GM23338 (cell line): ENCODE measurements at regions not wholly inside any gene's neighbourhood (a gene's known extent, or its start where the extent isn't known, plus 50 kb on each side); places are given as distances from the start of the nearest gene placed in this dataset.

Source experiments
- ATAC-seq: fragments of 200-7000 bp; cut with Tn5 transposase; 3 replicates; pipeline ENCODE4 v1.9.1; 2020
- DNase-seq: peaks from one replicate; pipeline ENCODE4 v3.0.0-alpha.2; 2015; ENCODE audit warnings: low spot score
- H2AFZ ChIP-seq: fragments of 200-600 bp; sonication (generic); 2 replicates; pipeline ENCODE4 v1.8.0; 2016; ENCODE audit warnings: antibody characterized with exemption, mild to moderate bottlenecking, moderate library complexity
- H3F3A ChIP-seq: fragments of 200-600 bp; sonication (generic); replicated peaks from 2 replicates; pipeline ENCODE4 v1.8.0; 2017; ENCODE audit warnings: antibody characterized with exemption, mixed run types, low read depth
- H3K27ac ChIP-seq: fragments of 200-600 bp; sonication (generic); 2 replicates; pipeline ENCODE4 v1.6.1; 2016; ENCODE audit warnings: low read depth
- H3K27me3 ChIP-seq: fragments of 200-600 bp; sonication (generic); 2 replicates; pipeline ENCODE4 v1.8.0; 2016; ENCODE audit warnings: mild to moderate bottlenecking, mixed run types, moderate library complexity; ENCODE audit not compliant: insufficient read depth
- H3K36me3 ChIP-seq: fragments of 200-600 bp; sonication (generic); 2 replicates; pipeline ENCODE4 v1.8.0; 2016; ENCODE audit warnings: mild to moderate bottlenecking; ENCODE audit not compliant: insufficient read depth
- H3K4me1 ChIP-seq: fragments of 200-600 bp; sonication (generic); 2 replicates; pipeline ENCODE4 v1.8.0; 2016; ENCODE audit warnings: mild to moderate bottlenecking, moderate library complexity; ENCODE audit not compliant: insufficient read depth
- H3K4me2 ChIP-seq: fragments of 200-600 bp; sonication (generic); 2 replicates; pipeline ENCODE4 v1.7.1; 2017; ENCODE audit warnings: mixed run types
- H3K4me3 ChIP-seq: fragments of 200-600 bp; sonication (generic); 2 replicates; pipeline ENCODE4 v1.6.1; 2016; ENCODE audit warnings: mixed run types
- H3K79me2 ChIP-seq: fragments of 200-600 bp; sonication (generic); replicated peaks from 2 replicates; pipeline ENCODE4 v1.8.0; 2017; ENCODE audit warnings: mild to moderate bottlenecking; ENCODE audit not compliant: insufficient read depth
- H3K9me2 ChIP-seq: fragments of 200-600 bp; sonication (generic); 2 replicates; pipeline ENCODE4 v1.8.0; 2017; ENCODE audit not compliant: insufficient read depth
- H4K20me1 ChIP-seq: fragments of 200-600 bp; sonication (generic); replicated peaks from 2 replicates; pipeline ENCODE4 v1.8.0; 2017; ENCODE audit warnings: mild to moderate bottlenecking; ENCODE audit not compliant: insufficient read depth
- H3K27ac Mint-ChIP-seq: 2 replicates; pipeline ENCODE4 v1.8.0; 2020; ENCODE audit warnings: inconsistent platforms, mild to moderate bottlenecking, moderate library complexity, mixed read lengths
- H3K27me3 Mint-ChIP-seq: 3 replicates; pipeline ENCODE4 v1.8.0; 2022; ENCODE audit warnings: low read depth, mild to moderate bottlenecking, moderate library complexity, mixed read lengths, inconsistent platforms; ENCODE audit not compliant: insufficient read depth, poor library complexity
- H3K36me3 Mint-ChIP-seq: 3 replicates; pipeline ENCODE4 v1.8.0; 2021; ENCODE audit warnings: low read depth, mild to moderate bottlenecking, inconsistent platforms, moderate library complexity, mixed read lengths
- H3K4me1 Mint-ChIP-seq: 3 replicates; pipeline ENCODE4 v1.8.0; 2020; ENCODE audit warnings: mild to moderate bottlenecking, inconsistent platforms, mixed read lengths
- H3K4me3 Mint-ChIP-seq: 3 replicates; pipeline ENCODE4 v1.8.0; 2021; ENCODE audit warnings: moderate library complexity, mild to moderate bottlenecking, inconsistent platforms, mixed read lengths
- H3K9me3 Mint-ChIP-seq: 3 replicates; pipeline ENCODE4 v1.8.0; 2020; ENCODE audit warnings: moderate library complexity, mild to moderate bottlenecking, inconsistent platforms, mixed read lengths
- CTCF ChIP-seq, 2 experiments: fragments of 200-600 bp in 1 of 2; sonication (generic) in 1 of 2; conservative IDR thresholded peaks; 2 replicates each; pipeline versions ENCODE4 v1.5.1 to v1.6.1; 2016 to 2017; ENCODE audit warnings: antibody characterized with exemption in 2 of 2, low read depth in 2 of 2, mild to moderate bottlenecking in 2 of 2, moderate library complexity in 1 of 2
- EZH2 ChIP-seq: fragments of 200-600 bp; sonication (generic); IDR thresholded peaks from one replicate; pipeline ENCODE4 v1.8.0; 2017; ENCODE audit warnings: antibody characterized with exemption, mild to moderate bottlenecking, low read depth; ENCODE audit not compliant: unreplicated experiment
- NANOG ChIP-seq: IDR thresholded peaks from 2 replicates; pipeline ENCODE4 v1.6.1; 2016; ENCODE audit warnings: antibody characterized with exemption, borderline replicate concordance
- POLR2AphosphoS5 ChIP-seq: IDR thresholded peaks from 2 replicates; pipeline ENCODE4 v1.6.1; 2016; ENCODE audit warnings: antibody characterized with exemption, low read depth
- STAT1 ChIP-seq: IDR thresholded peaks from one replicate; pipeline ENCODE4 v1.6.1; 2016; ENCODE audit warnings: antibody characterized with exemption; ENCODE audit not compliant: unreplicated experiment
- ZNF114 ChIP-seq: fragments of 250-450 bp; sonication (Bioruptor Pico); IDR thresholded peaks from 2 replicates; pipeline ENCODE4 v1.5.0; 2020; ENCODE audit warnings: mild to moderate bottlenecking, moderate library complexity
- TF ChIP-seq, protein P1 (sequence below): fragments of 250-450 bp; sonication (Bioruptor Pico); IDR thresholded peaks from 2 replicates; pipeline ENCODE4 v1.5.0; 2020; ENCODE audit warnings: mild to moderate bottlenecking, moderate library complexity

DNA sequence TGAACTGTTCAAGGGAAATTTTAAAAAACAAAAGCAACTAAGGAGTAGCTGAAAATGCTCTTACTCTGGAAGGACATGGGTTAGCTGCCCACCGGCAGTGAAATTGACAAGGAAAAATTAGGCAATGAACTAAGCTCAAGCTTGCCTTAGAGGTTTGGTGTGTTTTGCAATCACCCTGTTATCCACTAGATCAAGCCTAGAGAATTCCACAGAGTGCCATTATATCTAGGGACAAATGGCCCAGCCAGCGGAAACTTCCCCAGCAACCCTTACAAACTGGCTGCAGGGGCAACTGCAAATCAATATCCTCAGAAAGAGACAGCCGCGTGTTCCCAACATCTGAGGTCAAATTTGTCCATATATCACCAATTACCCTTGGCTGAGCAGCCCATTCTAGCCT lies 258.2 kb downstream of the SP3 start:
- H3K27me3 Mint-ChIP-seq = no peaks in the 10 kb centered on the region
- no peak for DNase-seq
- no peak for ATAC-seq

DNA sequence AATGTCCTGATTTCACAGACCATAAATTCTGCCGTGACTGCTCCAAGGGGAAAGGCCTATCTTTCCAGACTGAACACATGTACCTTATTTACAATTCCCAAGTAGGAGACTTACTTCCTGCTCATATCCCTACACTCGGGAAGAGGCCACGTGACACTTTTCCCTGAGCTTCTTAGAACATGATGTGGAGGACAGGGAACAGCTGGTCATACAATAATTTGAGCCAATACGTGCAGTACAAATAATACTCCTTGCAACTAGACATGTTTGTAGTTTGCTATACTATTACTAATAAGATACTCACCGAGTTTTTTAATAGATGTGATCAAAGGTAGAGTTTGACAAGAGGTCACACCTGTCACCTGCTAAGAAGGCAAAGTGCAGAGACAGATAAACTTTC lies 256.4 kb downstream of the SP3 start:
- no peak for ATAC-seq
- Mint-ChIP-seq H3K9me3 (no peaks in the 10 kb centered on the region), H3K4me3 (no peak overlapping the region), H3K4me1 (peaks cover 6% of the 10 kb centered on the region; the same call in 2 of the 3 replicates), H3K27ac (no peak overlapping the region), H3K36me3 (no peaks in the 10 kb centered on the region), H3K27me3 (no peaks in the 10 kb centered on the region)
- H3F3A ChIP-seq = no peaks in the 10 kb centered on the region
- no peaks in the 10 kb centered on the region for H4K20me1 ChIP-seq
- H3K9me2 ChIP-seq = no peaks in the 10 kb centered on the region
- H3K4me2 ChIP-seq = no peak overlapping the region
- no peaks in the 10 kb centered on the region for H3K79me2 ChIP-seq
- H2AFZ ChIP-seq = no peak overlapping the region
- H3K36me3 ChIP-seq = no peaks in the 10 kb centered on the region; the same call in 1 of the 2 replicates
- no peak overlapping the region for H3K4me3 ChIP-seq
- H3K4me1 ChIP-seq = 0 out of 2 replicates have a peak, but pooled peaks cover 3% of the 10 kb centered on the region
- no peak for DNase-seq
- H3K27ac ChIP-seq = no peak overlapping the region
- H3K27me3 ChIP-seq = no peaks in the 10 kb centered on the region
- TF ChIP-seq, protein P1, sequence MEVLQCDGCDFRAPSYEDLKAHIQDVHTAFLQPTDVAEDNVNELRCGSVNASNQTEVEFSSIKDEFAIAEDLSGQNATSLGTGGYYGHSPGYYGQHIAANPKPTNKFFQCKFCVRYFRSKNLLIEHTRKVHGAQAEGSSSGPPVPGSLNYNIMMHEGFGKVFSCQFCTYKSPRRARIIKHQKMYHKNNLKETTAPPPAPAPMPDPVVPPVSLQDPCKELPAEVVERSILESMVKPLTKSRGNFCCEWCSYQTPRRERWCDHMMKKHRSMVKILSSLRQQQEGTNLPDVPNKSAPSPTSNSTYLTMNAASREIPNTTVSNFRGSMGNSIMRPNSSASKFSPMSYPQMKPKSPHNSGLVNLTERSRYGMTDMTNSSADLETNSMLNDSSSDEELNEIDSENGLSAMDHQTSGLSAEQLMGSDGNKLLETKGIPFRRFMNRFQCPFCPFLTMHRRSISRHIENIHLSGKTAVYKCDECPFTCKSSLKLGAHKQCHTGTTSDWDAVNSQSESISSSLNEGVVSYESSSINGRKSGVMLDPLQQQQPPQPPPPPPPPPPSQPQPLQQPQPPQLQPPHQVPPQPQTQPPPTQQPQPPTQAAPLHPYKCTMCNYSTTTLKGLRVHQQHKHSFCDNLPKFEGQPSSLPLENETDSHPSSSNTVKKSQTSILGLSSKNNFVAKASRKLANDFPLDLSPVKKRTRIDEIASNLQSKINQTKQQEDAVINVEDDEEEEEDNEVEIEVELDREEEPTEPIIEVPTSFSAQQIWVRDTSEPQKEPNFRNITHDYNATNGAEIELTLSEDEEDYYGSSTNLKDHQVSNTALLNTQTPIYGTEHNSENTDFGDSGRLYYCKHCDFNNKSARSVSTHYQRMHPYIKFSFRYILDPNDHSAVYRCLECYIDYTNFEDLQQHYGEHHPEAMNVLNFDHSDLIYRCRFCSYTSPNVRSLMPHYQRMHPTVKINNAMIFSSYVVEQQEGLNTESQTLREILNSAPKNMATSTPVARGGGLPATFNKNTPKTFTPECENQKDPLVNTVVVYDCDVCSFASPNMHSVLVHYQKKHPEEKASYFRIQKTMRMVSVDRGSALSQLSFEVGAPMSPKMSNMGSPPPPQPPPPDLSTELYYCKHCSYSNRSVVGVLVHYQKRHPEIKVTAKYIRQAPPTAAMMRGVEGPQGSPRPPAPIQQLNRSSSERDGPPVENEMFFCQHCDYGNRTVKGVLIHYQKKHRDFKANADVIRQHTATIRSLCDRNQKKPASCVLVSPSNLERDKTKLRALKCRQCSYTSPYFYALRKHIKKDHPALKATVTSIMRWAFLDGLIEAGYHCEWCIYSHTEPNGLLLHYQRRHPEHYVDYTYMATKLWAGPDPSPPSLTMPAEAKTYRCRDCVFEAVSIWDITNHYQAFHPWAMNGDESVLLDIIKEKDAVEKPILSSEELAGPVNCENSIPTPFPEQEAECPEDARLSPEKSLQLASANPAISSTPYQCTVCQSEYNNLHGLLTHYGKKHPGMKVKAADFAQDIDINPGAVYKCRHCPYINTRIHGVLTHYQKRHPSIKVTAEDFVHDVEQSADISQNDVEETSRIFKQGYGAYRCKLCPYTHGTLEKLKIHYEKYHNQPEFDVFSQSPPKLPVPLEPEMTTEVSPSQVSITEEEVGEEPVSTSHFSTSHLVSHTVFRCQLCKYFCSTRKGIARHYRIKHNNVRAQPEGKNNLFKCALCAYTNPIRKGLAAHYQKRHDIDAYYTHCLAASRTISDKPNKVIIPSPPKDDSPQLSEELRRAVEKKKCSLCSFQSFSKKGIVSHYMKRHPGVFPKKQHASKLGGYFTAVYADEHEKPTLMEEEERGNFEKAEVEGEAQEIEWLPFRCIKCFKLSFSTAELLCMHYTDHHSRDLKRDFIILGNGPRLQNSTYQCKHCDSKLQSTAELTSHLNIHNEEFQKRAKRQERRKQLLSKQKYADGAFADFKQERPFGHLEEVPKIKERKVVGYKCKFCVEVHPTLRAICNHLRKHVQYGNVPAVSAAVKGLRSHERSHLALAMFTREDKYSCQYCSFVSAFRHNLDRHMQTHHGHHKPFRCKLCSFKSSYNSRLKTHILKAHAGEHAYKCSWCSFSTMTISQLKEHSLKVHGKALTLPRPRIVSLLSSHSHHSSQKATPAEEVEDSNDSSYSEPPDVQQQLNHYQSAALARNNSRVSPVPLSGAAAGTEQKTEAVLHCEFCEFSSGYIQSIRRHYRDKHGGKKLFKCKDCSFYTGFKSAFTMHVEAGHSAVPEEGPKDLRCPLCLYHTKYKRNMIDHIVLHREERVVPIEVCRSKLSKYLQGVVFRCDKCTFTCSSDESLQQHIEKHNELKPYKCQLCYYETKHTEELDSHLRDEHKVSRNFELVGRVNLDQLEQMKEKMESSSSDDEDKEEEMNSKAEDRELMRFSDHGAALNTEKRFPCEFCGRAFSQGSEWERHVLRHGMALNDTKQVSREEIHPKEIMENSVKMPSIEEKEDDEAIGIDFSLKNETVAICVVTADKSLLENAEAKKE = no peak
- TF ChIP-seq NANOG (no peak), EZH2 (no peak), ZNF114 (CRISPR knock-in tag) (no peak), STAT1 (no peak), CTCF (conservative IDR thresholded peaks at IDR 0.05; ENCODE audit: low read depth in 2 of 2) (no peak), POLR2AphosphoS5 (no peak)

More for the DNA sequence above, 258.2 kb downstream of the SP3 start:
- Histone ChIP-seq H3F3A (no peaks in the 10 kb centered on the region), H3K27ac (no peak overlapping the region), H3K36me3 (no peaks in the 10 kb centered on the region; the same call in 1 of the 2 replicates), H4K20me1 (no peaks in the 10 kb centered on the region), H3K4me1 (0 out of 2 replicates have a peak, but pooled peaks cover 3% of the 10 kb centered on the region), H3K79me2 (no peaks in the 10 kb centered on the region), H3K4me2 (no peak overlapping the region), H3K4me3 (no peak overlapping the region), H3K27me3 (no peaks in the 10 kb centered on the region), H2AFZ (no peak overlapping the region), H3K9me2 (no peaks in the 10 kb centered on the region)
- peaks cover 6% of the 10 kb centered on the region; the same call in 2 of the 3 replicates for H3K4me1 Mint-ChIP-seq
- no peak overlapping the region for H3K27ac Mint-ChIP-seq
- TF ChIP-seq CTCF (conservative IDR thresholded peaks at IDR 0.05; ENCODE audit: low read depth in 2 of 2) = no peak
- no peaks in the 10 kb centered on the region for H3K36me3 Mint-ChIP-seq
- H3K9me3 Mint-ChIP-seq = no peaks in the 10 kb centered on the region
- H3K4me3 Mint-ChIP-seq = no peak overlapping the region
